HG03103 (cell line): ENCODE measurements at regions not wholly inside any gene's neighbourhood (a gene's known extent, or its start where the extent isn't known, plus 50 kb on each side); places are given as distances from the start of the nearest gene placed in this dataset.

Experiments
- ATAC-seq: cut with Tn5 transposase; IDR thresholded peaks from one replicate; pipeline ENCODE4 v1.9.1; 2021; ENCODE audit warnings: low read depth; ENCODE audit not compliant: unreplicated experiment

DNA sequence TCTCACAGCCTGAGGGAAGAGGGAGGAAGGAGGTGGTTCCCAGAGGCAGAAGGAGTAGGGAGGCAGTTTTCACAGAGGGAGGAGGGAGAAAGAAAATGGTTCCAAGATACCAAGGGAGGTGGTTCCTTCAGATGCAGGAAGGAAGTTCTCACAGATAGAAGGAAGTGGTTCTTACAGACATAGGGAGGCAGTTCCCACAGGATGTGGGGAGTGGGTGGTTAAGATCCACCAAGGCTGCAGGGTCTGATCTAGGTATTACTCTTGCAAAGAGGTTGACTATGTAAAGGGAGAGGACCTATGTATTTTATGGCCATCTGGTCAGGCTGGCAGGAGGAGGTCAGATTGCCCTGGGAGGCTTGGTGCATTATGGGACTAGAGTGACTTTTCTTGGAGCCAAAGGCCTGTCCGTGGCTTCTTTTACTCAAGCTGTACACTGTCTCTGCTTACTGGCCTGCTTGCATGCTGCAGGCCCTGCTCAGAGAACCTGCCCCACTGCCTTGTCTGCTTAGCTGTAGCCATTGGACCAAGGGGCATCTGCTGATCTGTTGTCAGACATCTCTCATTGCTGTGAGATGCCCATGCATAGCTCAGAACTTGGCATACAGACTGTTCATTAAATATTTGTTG is 283.7 kb downstream of the DHX35 start:
- no peak for ATAC-seq

DNA sequence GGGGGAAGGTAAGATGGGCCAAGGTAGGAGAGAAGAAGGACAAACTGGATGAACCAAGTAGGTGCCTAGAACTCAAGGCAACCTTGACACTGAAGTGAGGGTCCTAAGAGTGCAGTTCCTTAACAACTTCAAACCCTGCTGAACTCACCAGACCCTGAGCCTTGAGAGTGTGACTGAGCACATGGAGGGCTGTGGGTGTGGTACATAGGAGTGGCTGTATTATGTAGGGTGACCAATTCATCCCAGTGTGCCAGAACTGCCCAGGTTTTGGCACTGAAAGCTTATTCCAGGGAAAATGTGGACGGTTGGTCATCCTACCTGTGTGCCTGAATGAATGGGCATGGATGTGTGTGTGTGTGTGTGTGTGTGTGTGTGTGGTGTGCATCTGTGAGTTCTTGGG is 281.8 kb downstream of the DHX35 start:
- ATAC-seq, result no peak

DNA sequence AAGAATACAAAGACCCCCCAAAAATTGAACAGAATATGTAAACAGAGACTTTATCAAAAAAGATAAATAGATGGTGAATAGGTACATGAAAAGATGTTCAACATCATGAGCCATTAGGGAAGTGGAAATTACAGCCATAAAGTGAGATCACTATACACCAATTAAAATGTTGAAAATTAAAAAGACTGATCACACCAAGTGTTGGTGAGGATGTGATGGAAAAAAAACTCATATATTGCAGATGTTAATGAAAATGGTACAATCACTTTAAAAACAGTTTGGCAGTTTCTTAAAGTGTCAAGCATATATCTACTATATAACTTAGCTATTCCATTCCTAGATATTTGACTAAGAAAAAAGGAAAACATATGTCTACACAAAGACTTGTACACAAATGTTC is 280.5 kb downstream of the DHX35 start:
- no peak for ATAC-seq

DNA sequence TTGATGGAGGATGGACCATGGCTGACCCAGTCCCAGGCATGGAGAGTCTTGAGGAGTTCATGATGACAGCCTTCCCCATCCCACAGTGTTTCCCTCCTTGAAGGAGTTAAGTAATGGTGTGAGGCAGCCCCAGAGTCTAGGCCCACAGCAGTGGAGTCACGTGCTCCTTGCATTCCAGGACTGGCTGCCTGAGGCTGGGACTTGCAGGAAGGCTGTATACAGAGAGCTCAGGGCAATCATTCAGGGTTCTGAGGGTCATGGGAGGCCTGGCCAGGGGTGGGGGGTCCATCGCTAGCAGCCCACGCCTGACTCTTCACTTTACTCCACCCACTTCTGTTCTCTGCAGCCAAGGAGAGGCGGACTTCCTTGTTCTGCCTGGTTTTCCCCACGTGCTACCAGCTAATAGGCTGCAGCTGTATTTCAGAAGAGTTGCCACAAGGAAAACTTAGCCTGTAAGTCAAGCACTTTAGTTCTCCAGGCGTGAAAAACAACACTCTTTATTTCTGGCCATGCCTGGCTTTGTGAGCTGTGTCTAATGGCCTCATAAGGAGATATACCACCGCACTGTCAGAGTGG is 272.5 kb downstream of the DHX35 start:
- no peak for ATAC-seq

DNA sequence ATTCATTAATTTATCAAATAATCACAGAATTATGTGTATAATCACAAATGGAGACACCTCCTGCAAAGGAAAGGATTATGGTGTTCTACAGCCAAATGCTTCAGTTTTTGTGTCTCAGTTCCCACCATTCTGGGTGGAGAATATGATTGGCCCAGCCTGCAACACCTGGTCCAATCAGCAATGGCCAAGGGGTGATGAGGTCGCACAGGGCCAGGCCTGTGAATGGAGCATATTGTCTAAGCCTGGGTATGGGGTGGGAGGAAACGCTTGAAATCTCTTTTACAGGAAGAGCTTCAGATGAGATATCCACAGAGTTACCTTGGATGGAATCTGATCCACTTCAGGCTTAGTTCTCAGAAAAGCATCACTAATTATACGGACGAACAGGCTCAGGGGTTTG is 271.6 kb downstream of the DHX35 start:
- ATAC-seq, result no peak

DNA sequence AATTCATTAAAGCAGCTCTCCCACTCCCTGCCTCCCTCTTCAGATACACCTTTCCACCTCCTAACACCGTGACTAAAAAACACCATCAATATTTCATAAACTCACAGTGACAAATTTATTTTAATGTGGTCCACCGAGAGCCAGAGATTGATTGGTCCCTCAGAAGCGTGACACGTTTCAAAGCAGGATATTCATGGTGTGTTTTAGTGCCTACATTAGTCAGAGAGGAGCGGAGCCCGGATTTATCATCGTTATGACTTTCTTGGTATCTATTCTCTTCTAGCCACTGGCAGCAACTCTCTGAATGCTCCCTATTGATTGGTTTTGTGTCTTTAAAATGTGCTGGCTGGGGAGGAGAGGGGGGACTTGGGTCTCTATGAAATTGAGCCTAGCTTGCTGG is 265.3 kb downstream of the DHX35 start:
- ATAC-seq, result no peak

DNA sequence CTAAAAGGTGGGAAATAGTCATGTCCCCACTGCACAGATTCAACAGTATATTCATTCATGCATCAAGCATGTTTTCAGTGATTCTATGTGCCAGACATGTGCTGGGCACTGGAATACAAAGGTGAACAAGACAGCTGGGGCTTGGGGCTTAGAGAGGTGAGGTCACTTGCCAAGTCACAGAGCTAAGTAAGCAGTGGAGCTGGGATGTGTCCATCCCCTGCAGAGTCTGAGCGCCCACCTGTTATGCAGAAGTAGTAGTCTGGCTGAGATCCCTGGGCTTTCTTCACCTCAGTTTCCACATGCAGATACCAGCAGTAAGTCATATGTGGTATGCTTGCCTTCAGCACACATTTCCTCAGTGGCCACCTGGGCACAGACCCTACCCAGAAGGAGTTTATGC is 263.8 kb downstream of the DHX35 start:
- ATAC-seq, result no peak

DNA sequence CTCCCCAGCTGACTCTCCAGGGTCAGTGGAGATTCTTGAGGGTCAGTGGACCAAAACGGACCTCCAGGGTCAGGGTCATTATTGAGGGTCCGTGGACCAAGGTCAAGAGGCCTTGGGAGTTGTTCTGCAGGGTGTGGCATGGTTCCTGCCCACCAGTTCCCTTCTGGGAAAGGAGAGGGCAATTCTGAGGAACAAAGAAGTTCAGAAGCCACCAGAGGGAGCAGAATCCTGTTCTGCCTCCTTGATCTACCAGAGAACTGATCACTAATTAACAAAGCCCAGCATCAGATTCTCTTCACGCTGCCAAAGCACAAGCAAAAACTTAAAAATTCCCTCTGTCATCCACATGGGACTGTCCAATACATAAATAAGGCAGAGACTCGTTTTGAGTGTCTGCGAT is 263.4 kb downstream of the DHX35 start:
- no peak for ATAC-seq

DNA sequence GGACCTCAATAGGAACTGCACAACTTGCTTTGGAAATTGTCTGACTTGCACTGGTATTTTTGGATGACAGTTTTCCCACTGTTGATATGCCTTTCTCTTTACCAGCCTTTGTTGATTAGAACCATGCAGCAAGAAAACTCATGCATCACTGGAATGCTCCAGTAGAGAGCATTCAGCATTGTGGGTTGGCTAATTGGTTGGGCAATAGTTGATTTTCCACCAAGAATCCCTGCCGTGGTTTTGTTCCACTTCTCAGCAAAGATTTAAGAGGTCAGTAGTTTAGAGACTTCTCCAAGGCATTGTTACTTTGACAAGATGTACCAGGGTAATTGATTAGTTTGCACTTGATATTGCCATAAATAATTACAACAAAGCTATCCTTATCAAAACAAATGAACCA is 260.0 kb downstream of the DHX35 start:
- no peak for ATAC-seq

DNA sequence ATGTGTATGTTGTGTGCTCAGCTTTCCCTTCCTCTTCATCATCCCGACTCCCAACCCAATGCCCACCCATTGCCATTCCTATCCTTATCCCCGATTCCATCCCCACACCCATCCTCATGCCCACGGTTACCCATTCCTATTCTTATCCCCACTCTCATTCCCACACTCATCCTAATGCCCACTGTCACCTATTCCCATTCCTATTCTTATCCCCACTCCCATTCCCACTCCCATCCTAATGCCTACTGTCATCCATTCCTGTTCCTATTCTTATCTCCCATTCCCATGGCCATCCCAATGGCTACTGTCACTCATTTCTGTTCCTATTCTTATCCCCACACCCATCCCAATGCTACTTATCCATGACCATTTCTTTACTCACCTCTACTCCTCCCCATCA is 254.1 kb downstream of the DHX35 start:
- ATAC-seq, result no peak

DNA sequence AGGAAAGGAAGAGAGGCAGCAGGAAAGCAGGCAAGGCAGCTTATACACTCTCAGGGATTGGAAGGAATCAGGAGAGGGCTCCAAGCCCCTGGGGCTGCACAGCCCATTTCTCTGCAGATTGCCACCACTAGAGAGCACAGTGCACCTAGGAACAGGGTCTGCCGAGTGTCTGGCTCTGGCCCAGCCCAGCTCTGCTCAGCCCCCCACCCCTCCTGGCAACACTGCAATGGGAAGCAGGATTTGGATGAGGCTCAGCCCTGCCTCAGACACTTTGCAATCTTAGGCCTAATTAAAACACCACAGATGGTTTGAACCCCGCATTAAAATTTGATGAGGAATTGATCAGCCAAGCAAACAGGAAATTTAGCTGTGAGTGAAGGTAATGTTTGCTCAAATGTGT is 252.7 kb downstream of the DHX35 start:
- ATAC-seq, result no peak

DNA sequence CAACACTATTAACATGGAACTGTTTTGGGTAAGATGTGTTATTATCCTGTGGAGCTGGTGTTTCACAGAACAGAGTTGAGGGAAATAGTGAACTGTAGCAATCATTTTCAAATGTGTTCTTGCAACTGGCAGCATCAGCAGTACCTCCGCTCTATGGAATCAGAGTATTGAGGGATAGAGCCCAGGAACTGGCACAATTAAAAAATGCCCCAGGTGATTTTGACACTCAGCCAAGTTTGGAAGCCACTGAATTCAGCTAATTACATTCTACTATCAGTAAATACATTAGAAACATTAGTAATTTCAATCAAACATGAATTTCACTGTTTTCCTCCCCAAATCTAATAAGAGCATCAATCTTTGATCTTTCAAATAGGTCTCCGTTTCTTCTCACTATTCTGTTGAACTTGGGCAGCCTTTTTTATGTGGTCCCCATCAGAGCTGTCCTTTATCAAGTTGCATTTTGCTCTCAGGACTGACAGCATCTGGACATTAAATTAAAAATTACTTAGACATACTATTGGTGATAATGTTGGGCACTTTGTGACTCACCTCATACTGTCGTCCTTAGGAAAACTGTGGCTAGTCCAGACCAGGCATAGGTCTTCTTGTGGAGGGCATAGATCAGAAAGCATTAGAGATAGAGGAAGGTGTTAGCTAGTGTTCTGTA is 251.5 kb downstream of the DHX35 start:
- no peak for ATAC-seq

DNA sequence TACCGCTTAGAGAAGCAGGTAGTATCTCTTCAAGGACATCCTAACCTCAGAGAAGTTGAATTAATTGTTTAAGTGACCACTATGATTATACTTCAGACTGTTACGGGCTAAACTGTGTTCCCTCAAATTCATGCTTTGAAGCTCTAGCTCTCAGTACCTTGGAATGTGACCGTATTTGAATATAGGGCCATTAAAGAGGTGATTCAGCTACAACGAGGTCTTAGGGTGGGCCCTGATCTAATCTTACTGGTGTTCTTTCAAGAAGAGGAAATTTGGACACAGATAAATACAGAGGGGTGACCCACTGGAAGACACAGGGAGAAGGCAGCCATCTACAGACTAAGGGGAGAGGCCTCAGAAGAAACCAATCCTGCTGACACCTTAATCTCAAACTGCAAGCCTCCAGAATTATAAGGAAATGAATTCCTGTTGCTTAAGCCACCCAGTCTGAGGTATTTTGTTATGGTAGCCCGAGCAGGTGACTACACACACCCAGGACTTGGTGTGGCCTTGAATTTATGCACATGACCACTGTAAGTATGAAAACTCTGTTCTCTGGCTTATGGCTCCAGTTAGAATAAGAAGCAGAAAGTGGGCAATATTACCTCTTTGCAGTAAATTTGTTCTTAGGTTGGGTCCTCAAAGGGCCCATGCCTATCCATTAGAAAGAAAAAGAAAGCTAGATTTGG is 249.1 kb downstream of the DHX35 start:
- no peak for ATAC-seq

DNA sequence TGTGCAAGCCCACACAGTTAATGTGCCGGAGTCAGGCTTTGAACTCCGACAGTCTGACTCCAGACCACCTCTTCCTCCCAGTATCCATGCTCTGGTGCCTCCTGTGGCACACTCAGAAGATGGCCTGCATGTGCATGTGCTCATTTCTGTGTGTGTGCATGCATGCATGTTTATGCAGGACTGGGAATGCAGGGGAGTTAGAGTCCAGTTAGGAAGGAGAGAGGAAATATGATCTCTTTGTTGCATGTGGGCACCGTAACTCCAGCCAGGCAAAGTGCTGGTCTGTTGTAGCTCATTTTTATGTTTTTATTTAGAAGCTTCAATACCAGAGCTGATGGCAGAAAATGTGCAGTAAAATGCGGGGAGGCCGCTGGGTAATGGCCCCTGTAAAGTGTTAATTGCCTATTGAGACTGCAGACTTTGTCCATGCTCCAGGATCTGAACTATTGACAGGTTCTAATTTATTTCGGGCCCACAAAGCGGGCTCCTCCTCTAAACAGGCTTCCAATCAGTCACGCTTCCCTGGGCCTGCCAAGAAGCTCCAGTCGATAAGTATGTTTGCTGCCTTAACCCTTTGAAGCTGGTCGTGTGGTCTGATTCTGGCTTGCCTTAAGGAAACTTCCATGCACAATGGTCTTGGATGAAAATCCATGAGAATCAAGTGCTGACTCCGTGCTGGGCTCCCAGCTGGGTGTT is 248.3 kb downstream of the DHX35 start:
- ATAC-seq, result no peak

DNA sequence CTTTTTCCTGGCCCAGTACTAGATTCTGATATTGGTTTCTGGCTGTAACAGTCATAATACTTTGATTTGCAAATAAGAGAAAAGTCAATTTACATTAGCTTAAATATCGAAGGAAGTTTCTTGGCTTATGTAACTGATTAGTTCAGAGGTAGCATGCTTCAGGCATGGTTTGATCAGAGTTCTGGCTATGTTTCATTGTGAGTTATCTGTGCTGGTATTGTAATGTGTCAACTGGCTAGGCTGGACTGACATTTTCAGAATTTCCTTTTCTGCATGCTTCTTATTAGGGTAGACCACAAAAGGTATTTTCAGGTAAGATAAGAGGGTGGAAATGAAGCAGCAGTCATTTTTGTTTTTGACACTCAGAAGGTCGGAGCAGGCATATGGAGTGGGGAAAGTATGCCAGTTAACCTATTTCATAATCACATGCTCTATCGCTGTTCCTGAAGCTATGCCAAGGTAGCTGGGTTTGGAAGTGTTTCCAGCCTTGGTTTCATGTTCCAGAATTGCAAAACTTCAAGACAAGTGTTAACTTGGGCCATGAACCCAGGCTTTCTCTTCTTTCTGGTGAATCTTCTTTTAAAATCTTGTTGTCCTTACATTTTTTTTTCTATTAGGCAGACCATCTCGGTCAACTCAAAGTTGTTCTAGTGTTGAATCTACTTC is 244.9 kb downstream of the DHX35 start:
- no peak for ATAC-seq

DNA sequence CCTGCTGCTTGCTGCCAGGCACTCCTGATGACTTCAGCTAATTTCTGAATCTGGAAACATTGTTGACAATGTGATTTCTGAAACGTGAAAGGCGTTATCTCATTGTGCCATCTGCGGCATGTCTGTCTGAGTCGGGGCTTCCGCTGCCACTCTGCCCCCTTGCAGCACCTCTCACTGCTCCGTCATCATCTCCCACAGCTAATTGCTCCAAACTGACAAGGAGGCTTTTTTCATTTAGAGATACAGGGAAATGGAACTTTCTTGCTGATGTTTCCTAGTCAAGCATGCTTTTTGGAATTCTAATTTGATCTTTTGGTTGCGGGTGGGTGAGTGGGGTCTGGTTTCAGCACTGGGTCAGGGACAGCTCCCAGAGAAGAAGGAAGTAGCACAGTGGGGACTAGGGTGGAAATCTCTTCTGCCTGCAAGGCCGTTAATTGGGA is 233.5 kb downstream of the DHX35 start:
- ATAC-seq, result no peak

DNA sequence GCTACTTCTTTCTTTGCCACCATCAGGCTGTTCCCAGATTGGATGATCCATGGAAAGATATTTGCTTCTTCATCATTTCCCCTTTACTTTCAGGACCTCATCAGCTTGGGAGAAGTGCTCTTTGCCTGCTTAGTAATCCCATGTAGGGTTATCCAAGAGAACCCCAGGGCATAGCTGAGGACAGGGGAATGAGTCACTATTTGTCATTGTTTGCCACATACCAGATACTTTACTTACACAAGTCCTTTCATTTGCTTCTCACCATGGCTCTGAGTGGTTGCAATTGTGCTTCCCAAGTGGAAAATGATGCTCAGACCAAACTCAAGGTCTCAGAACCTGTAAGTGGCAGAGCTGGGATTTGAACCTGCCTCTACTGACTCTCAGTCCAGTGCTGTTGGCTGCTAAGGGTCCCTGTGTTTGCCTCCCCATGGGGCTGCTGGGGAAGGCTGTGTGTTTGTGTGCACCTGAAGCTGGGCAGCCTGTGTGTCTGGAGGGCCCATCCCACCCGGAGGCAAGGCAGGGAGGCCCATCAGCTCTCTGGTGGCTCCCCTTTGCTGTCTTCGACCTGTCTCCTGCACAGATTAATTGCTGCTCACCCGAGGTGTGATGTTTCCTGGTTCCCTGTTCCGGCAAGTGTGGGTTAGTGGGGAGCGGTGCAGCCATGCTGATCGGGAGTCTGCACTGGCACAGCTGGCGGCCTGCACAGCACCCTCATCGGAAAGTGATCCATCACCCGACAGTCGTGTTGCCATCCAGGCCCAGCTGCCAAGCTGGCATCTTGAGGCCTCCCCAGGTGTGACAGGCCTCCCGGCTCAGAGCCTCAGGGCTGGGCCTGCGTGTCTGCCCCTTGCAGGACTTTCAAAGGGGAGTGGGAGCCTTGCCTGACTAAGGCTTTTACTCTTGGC is 228.8 kb downstream of the DHX35 start:
- no peak for ATAC-seq

DNA sequence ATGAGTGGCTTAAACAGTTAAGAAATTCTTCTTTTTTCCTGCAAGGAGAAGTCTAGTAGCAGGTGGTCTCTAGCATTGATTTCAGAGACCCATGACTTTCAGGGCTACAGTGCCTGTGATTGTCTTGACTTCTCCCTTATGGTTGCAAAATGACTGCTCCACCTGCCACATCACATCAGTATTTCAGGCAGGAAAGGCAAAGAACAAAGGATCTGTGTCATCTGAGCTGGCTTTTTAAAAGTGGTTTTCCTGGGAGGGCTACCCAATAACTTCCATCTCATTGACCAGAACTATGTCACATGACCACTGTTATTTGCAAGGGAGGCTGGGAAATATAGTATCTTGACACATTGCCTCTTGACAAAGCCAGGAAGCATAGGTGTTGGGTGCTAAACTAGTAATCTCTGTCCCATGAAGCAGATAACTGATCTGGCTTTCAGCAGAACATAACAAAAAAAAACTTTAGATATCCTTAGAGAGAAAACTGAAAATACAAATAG is 226.2 kb downstream of the DHX35 start:
- ATAC-seq, result no peak

DNA sequence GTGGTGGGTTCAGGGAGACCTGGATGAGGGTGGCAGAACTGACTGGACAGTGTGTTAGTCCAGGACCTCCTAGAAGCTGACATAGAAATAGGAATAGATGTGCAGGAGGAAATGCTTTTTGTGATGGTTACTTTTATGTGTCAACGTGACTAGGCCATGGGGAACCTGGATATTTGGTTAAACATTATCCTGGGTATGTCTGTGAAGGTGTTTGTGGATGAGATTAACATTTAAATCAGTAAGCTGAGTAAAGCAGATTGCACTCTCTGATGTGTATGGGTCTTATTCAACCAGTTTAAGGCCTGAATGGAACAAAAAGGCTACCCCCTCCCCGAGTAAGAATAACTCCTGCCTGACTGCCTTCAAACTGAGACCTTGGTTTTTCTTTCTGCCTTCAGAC is 219.3 kb downstream of the DHX35 start:
- ATAC-seq, result no peak
